HEK293 (cell line): ENCODE measurements at regions not wholly inside any gene's neighbourhood (a gene's known extent, or its start where the extent isn't known, plus 50 kb on each side); places are given as distances from the start of the nearest gene placed in this dataset.

Source experiments
- CTCF ChIA-PET: fragments of 350-600 bp; formaldehyde crosslinking; extraction: SDS; loops from one replicate; lab custom pipeline; 2021; ENCODE audit warnings: antibody characterized with exemption; lab: Yijun Ruan, JAX
- POLR2A ChIA-PET: fragments of 300-600 bp; formaldehyde crosslinking; extraction: SDS; loops from one replicate; lab custom pipeline; 2020; ENCODE audit warnings: antibody characterized with exemption, inconsistent platforms; lab: Yijun Ruan, JAX
- H3K27ac ChIP-seq: fragments of 200-500 bp; sonication (Bioruptor generic); 2 replicates; pipeline ENCODE4 v1.5.1; 2014; ENCODE audit warnings: low read depth, low read length, control low read depth, inconsistent platforms; ENCODE audit errors: extremely low read depth
- H3K36me3 ChIP-seq, 2 experiments: fragments of 200-500 bp in 1 of 2; sonication (Bioruptor generic) in 1 of 2; 1 replicate in 1 of 2; 2 replicates in 1 of 2; pipeline ENCODE4 v1.5.1; 2014 to 2017; ENCODE audit warnings: inconsistent platforms in 2 of 2, low read length in 2 of 2; ENCODE audit not compliant: control insufficient read depth in 2 of 2, insufficient read depth in 1 of 2
- H3K4me1 ChIP-seq: fragments of 200-500 bp; sonication (Bioruptor generic); 2 replicates; pipeline ENCODE4 v1.5.1; 2014; ENCODE audit warnings: mild to moderate bottlenecking, low read length, inconsistent platforms; ENCODE audit not compliant: control insufficient read depth, insufficient read depth
- H3K4me3 ChIP-seq: 2 replicates; pipeline ENCODE4 v1.5.1; 2011; ENCODE audit warnings: low read depth, mild to moderate bottlenecking, control low read depth, low read length, moderate library complexity
- H3K9me3 ChIP-seq: fragments of 200-500 bp; sonication (Bioruptor generic); 2 replicates; pipeline ENCODE4 v1.5.1; 2014; ENCODE audit warnings: low read depth, low read length, inconsistent platforms; ENCODE audit not compliant: control insufficient read depth, insufficient read depth
- GLIS1 ChIP-seq: fragments of 450-650 bp; formaldehyde crosslinking; IDR thresholded peaks from 2 replicates; pipeline ENCODE4 v1.5.1; 2016; ENCODE audit warnings: missing biosample characterization, missing genetic modification characterization
- PRDM1 ChIP-seq: fragments of 450-650 bp; formaldehyde crosslinking; IDR thresholded peaks from 2 replicates; pipeline ENCODE4; 2016; ENCODE audit warnings: missing biosample characterization, missing genetic modification characterization
- TCF7L2 ChIP-seq: IDR thresholded peaks from 2 replicates; pipeline ENCODE4 v1.6.1; 2011; ENCODE audit warnings: low read depth, mild to moderate bottlenecking, inconsistent platforms, low read length, moderate library complexity, borderline replicate concordance
- ZBTB17 ChIP-seq: fragments of 450-650 bp; formaldehyde crosslinking; IDR thresholded peaks from 2 replicates; pipeline ENCODE4 v1.5.1; 2016; ENCODE audit warnings: missing biosample characterization, missing genetic modification characterization
- ZEB2 ChIP-seq: fragments of 450-650 bp; formaldehyde crosslinking; IDR thresholded peaks from 2 replicates; pipeline ENCODE4 v1.5.1; 2016; ENCODE audit warnings: missing biosample characterization, missing genetic modification characterization
- ZNF133 ChIP-seq: fragments of 450-650 bp; formaldehyde crosslinking; IDR thresholded peaks from 2 replicates; pipeline ENCODE4 v1.5.1; 2016; ENCODE audit warnings: missing biosample characterization, missing genetic modification characterization
- ZNF140 ChIP-seq: fragments of 450-650 bp; formaldehyde crosslinking; IDR thresholded peaks from 2 replicates; pipeline ENCODE4 v1.5.1; 2016; ENCODE audit warnings: missing biosample characterization, missing genetic modification characterization
- ZNF174 ChIP-seq: fragments of 450-650 bp; formaldehyde crosslinking; IDR thresholded peaks from 2 replicates; pipeline ENCODE4 v1.5.0; 2017; ENCODE audit warnings: missing biosample characterization, mild to moderate bottlenecking, missing genetic modification characterization
- ZNF274 ChIP-seq, 2 experiments: fragments of 200-500 bp in 1 of 2; fragments of 450-650 bp in 1 of 2; sonication (Bioruptor generic) in 1 of 2; formaldehyde crosslinking in 1 of 2; IDR thresholded peaks; 2 replicates each; pipeline versions ENCODE4 v1.5.1 to v1.6.1; 2014 to 2016; ENCODE audit warnings: borderline replicate concordance in 1 of 2, inconsistent platforms in 1 of 2, low read length in 1 of 2, missing biosample characterization in 1 of 2, missing genetic modification characterization in 1 of 2
- ZNF37A ChIP-seq: fragments of 450-650 bp; IDR thresholded peaks from 2 replicates; pipeline ENCODE4 v1.5.1; 2018; ENCODE audit warnings: missing biosample characterization, missing genetic modification characterization
- ZNF391 ChIP-seq: fragments of 450-650 bp; formaldehyde crosslinking; IDR thresholded peaks from 2 replicates; pipeline ENCODE4 v1.5.1; 2016; ENCODE audit warnings: low read depth, missing biosample characterization, missing genetic modification characterization, borderline replicate concordance
- ZNF416 ChIP-seq: fragments of 450-650 bp; formaldehyde crosslinking; IDR thresholded peaks from 2 replicates; pipeline ENCODE4 v1.5.1; 2016; ENCODE audit warnings: missing biosample characterization, missing genetic modification characterization
- ZNF549 ChIP-seq: fragments of 450-650 bp; IDR thresholded peaks from 2 replicates; pipeline ENCODE4 v1.5.1; 2018; ENCODE audit warnings: missing biosample characterization, missing genetic modification characterization, mild to moderate bottlenecking, inconsistent platforms, moderate library complexity
- ZNF621 ChIP-seq: fragments of 450-650 bp; formaldehyde crosslinking; IDR thresholded peaks from 2 replicates; pipeline ENCODE4 v1.5.1; 2017; ENCODE audit warnings: missing biosample characterization, missing genetic modification characterization
- ZNF654 ChIP-seq: fragments of 450-650 bp; formaldehyde crosslinking; IDR thresholded peaks from 2 replicates; pipeline ENCODE4 v1.5.1; 2016; ENCODE audit warnings: low read depth, missing biosample characterization, missing genetic modification characterization
- ZNF670 ChIP-seq: fragments of 450-650 bp; formaldehyde crosslinking; IDR thresholded peaks from 2 replicates; pipeline ENCODE4 v1.5.1; 2016; ENCODE audit warnings: missing biosample characterization, missing genetic modification characterization, low read depth
- ZSCAN16 ChIP-seq: fragments of 450-650 bp; formaldehyde crosslinking; IDR thresholded peaks from 2 replicates; pipeline ENCODE4 v1.5.1; 2016; ENCODE audit warnings: missing biosample characterization, missing genetic modification characterization
- TF ChIP-seq, protein P1 (sequence below): fragments of 450-650 bp; formaldehyde crosslinking; IDR thresholded peaks from 2 replicates; pipeline ENCODE4 v1.5.1; 2017; ENCODE audit warnings: missing biosample characterization, mild to moderate bottlenecking, missing genetic modification characterization, moderate library complexity
- TF ChIP-seq, protein P2 (sequence below): fragments of 450-650 bp; formaldehyde crosslinking; optimal IDR thresholded peaks from 2 replicates; pipeline ENCODE3; 2016; ENCODE audit warnings: missing biosample characterization, mild to moderate bottlenecking, missing genetic modification characterization
- TF ChIP-seq, protein P3 (sequence below): fragments of 450-650 bp; formaldehyde crosslinking; IDR thresholded peaks from 2 replicates; pipeline ENCODE4 v1.5.1; 2016; ENCODE audit warnings: missing biosample characterization, missing genetic modification characterization

DNA sequence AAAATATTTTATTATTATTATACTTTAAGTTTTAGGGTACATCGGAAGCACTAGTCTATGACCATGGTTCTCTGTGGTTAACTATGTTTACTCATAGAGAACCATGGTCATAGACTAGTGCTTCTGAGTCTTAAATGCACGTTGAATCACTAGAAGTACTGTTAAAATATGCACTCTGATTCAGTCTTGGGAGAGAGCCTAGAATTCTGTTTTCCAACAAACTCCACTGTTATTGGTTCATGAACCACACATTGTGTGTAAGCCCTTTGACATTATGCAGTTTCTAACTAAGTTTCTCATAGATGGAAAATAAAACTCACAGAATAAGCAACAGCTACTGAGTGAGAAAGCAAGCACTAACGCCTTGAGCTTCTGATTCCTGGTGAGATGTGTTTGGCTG is 1120.6 kb downstream of the SORCS1 start:
- Histone ChIP-seq H3K9me3 (no peaks in the 10 kb centered on the region), H3K27ac (no peak overlapping the region), H3K4me3 (no peak overlapping the region), H3K36me3 (no peaks in the 10 kb centered on the region), H3K4me1 (no peaks in the 10 kb centered on the region)
- ChIA-PET POLR2A (no interaction called here), CTCF (interaction anchor here (0.6 kb wide), 1 partner anchor 91 kb away, joined by 4 read pairs; no protein-coding TSS in a partner anchor)
- TF ChIP-seq ZNF140 (tag by site-specific recombination) (no peak), ZEB2 (no peak), ZNF621 (tag by site-specific recombination) (no peak), ZNF274 (IDR thresholded peaks at IDR 0.05; ENCODE audit: low read length) (no peak), ZNF274 (tag by site-specific recombination; IDR thresholded peaks at IDR 0.05; ENCODE audit: borderline replicate concordance) (no peak), GLIS1 (tag by site-specific recombination) (no peak), TCF7L2 (no peak), ZNF391 (tag by site-specific recombination) (no peak)
- TF ChIP-seq, protein P1, sequence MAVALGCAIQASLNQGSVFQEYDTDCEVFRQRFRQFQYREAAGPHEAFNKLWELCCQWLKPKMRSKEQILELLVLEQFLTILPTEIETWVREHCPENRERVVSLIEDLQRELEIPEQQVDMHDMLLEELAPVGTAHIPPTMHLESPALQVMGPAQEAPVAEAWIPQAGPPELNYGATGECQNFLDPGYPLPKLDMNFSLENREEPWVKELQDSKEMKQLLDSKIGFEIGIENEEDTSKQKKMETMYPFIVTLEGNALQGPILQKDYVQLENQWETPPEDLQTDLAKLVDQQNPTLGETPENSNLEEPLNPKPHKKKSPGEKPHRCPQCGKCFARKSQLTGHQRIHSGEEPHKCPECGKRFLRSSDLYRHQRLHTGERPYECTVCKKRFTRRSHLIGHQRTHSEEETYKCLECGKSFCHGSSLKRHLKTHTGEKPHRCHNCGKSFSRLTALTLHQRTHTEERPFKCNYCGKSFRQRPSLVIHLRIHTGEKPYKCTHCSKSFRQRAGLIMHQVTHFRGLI (tag by site-specific recombination), result no peak
- TF ChIP-seq, protein P2, sequence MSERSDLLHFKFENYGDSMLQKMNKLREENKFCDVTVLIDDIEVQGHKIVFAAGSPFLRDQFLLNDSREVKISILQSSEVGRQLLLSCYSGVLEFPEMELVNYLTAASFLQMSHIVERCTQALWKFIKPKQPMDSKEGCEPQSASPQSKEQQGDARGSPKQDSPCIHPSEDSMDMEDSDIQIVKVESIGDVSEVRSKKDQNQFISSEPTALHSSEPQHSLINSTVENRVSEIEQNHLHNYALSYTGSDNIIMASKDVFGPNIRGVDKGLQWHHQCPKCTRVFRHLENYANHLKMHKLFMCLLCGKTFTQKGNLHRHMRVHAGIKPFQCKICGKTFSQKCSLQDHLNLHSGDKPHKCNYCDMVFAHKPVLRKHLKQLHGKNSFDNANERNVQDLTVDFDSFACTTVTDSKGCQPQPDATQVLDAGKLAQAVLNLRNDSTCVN (tag by site-specific recombination), result no peak

DNA sequence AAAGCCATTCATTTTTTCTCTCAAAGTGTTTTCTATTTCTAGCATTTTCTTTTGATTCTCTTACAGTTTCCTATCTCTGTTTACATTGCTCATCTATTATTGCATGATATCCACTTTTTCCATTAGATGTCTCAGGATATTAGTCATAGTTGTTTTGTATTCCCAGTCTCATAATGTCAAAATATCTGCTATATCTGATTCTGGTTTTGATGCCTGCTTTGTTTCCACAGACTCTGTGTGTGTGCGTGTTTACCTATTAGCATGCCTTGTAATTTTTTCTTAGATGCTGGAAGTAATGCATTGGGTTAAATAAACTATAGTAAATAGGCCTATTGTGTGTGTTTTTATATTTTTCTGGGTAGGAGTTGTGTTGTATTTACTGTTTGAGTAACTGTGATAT is 1126.3 kb downstream of the SORCS1 start:
- Histone ChIP-seq H3K27ac (no peak overlapping the region), H3K4me3 (no peak overlapping the region)
- TF ChIP-seq, protein P3, sequence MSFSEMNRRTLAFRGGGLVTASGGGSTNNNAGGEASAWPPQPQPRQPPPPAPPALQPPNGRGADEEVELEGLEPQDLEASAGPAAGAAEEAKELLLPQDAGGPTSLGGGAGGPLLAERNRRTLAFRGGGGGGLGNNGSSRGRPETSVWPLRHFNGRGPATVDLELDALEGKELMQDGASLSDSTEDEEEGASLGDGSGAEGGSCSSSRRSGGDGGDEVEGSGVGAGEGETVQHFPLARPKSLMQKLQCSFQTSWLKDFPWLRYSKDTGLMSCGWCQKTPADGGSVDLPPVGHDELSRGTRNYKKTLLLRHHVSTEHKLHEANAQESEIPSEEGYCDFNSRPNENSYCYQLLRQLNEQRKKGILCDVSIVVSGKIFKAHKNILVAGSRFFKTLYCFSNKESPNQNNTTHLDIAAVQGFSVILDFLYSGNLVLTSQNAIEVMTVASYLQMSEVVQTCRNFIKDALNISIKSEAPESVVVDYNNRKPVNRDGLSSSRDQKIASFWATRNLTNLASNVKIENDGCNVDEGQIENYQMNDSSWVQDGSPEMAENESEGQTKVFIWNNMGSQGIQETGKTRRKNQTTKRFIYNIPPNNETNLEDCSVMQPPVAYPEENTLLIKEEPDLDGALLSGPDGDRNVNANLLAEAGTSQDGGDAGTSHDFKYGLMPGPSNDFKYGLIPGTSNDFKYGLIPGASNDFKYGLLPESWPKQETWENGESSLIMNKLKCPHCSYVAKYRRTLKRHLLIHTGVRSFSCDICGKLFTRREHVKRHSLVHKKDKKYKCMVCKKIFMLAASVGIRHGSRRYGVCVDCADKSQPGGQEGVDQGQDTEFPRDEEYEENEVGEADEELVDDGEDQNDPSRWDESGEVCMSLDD (tag by site-specific recombination), result no peak
- TF ChIP-seq, all 188 proteins: peak for 0
- H3K36me3 ChIP-seq, result no peaks in the 10 kb centered on the region
- ChIA-PET POLR2A (no interaction called here), CTCF (no interaction called here)
- no peaks in the 10 kb centered on the region for H3K4me1 ChIP-seq
- H3K9me3 ChIP-seq, result no peaks in the 10 kb centered on the region

DNA sequence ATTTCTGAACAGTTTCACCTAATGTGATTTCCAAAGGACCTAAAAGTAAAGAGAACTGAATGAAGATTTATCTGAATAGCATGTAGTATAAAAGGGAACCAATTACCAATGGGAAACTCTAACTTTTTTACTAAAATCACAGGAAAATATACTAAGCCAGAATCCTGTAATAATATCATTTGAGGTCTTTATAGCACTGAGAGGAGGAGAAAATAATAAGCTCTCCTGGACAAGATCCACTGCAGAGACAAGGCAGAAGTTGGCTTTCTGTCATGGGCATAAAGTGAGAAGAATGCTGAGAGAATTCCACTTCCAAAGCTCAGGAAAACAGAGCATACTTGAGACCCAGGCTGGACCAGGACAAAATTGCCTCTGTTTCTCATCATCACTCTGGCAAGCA is 1131.4 kb downstream of the SORCS1 start:
- POLR2A ChIA-PET, result no interaction called here
- H3K4me3 ChIP-seq, result no peak overlapping the region

More for the DNA sequence above, 1131.4 kb downstream of the SORCS1 start:
- TF ChIP-seq ZNF37A, result no peak
- TF ChIP-seq ZNF654 (tag by site-specific recombination), result no peak
- no peak for TF ChIP-seq ZNF670
- TF ChIP-seq PRDM1 (tag by site-specific recombination), result no peak
- TF ChIP-seq ZNF416 (tag by site-specific recombination), result no peak
- no peak for TF ChIP-seq ZNF549 (tag by site-specific recombination)
- TF ChIP-seq ZNF174, result no peak
- TF ChIP-seq ZNF133, result no peak
- TF ChIP-seq ZBTB17 (tag by site-specific recombination), result no peak
- TF ChIP-seq ZSCAN16 (tag by site-specific recombination), result no peak
- no peak for TF ChIP-seq ZNF140 (tag by site-specific recombination)
- CTCF ChIA-PET, result no interaction called here
- Histone ChIP-seq H3K36me3 (no peaks in the 10 kb centered on the region), H3K27ac (no peak overlapping the region), H3K9me3 (no peaks in the 10 kb centered on the region), H3K4me1 (no peaks in the 10 kb centered on the region)
